ENCODE measurements at regions not wholly inside any gene's neighbourhood (a gene's known extent, or its start where the extent isn't known, plus 50 kb on each side); places are given as distances from the start of the nearest gene placed in this dataset.
"Not testable (repeated sequence)": the region's sequence is repeated elsewhere in the genome, so short reads cannot be mapped to it uniquely, and the experiment has no call there.

DNA sequence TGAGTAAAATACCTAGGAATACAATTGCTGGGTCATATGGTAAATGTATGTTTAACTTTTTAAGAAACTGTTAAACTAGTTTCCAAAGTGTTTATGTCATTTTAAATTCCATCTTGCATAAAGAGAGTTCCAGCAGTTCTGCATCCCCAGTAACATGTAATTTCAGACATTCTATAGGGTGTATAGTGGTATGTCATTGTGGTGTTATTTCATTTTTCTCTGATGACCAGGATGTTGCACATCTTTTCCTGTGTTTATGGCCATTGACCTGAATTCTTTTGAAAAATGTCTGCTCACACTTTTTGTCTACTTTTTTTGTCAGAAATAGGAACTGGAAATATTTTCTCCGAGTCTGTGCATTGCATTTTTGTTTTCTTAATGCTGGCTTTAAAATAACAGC, 128.9 kb downstream of the TMEM200A start:
- DNase-seq (ENCODE audit: low read depth) = no peak

- no peak for DNase-seq (ENCODE audit: low read depth)
Measured at GRCh38 chr6:130500693-130501092, 134.9 kb downstream of the TMEM200A start.

- DNase-seq (ENCODE audit: low read depth) = no peak
Measured at GRCh38 chr6:130503146-130503545, 137.3 kb downstream of the TMEM200A start.

GRCh38 chr6:130505808-130506598, 140.2 kb downstream of the TMEM200A start:
- no peak for DNase-seq (ENCODE audit: low read depth)

GRCh38 chr6:130507005-130507665, 141.3 kb downstream of the TMEM200A start:
- not testable (repeated sequence) for DNase-seq (ENCODE audit: low read depth)

DNA sequence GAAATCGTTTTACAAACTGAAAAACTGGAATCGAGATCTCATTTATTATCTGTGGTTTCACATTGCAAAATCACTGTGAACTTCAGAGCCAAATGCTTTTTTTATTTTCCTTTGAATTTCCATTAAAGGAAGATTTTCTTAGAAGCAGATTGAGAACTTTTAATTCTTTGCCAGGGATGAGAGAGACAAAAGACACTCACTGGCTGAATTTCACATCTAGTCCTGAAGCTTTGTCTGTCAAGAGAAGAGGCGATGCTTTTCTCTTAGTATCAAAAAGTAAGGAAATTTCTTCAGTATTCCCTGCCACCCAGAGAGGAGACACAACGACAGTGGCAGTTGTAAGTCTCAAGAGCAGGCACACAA, 141.8 kb downstream of the TMEM200A start:
- no peak for DNase-seq (ENCODE audit: low read depth)

DNA sequence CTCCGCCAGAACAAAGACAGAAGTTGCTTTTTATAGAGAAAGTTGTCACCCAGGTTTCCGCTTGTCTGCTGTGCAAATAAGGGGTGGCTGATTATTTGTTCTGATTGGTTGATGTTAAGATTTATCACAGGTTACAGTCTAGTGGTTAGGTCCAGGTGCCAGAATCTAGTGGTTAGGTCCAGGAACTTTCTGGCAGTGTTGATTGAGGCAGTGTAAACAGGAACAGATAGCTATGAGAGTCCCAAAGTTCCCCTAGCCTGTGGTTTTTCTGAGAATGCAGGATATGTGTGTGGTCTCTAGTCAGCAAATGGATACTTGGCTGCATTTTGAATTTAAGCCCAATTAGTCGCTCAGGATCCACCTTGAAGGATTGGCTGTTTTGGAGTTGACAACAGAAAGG, 148.0 kb downstream of the TMEM200A start:
- DNase-seq (ENCODE audit: low read depth) = peak; percentile 25

- no peak for DNase-seq (ENCODE audit: low read depth)
Measured at GRCh38 chr6:130514712-130515111, 148.9 kb downstream of the TMEM200A start.

DNA sequence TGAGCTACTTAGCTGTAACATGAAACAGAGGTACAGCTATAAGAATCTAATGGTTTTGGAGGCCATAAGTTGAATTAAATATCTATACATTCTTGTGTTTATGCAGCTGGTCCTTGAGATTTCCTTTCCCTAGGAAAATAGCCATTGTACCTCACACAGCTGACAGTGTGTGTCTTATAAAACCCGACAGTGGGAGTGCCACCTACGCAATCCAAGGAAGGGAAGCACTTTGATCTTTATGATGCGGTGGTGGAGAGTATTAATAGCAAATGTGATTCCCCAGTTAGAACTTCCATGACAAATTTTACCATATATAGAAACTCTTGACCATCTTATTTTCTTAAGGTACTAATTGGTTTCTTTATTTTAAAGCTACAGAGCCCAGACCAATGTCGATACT, 149.5 kb downstream of the TMEM200A start:
- no peak for DNase-seq (ENCODE audit: low read depth)

DNA sequence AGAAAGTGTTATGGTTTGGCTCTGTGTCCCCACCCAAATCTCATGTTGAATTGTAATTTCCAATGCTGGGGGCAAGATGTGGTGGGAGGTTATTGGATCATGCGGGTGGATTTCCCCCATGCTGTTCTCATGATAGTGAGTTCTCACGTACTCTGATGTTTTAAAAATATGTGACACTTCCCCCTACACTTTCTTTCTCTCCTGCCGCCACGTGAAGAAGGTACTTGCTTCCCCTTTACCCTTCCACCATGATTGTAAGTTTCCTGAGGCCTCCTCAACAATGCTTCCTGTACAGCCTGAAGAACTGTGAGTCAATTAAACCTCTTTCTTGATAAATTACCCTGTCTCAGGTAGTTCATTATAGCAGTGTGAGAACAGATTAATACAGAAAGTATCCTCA, 150.8 kb downstream of the TMEM200A start:
- no peak for DNase-seq (ENCODE audit: low read depth)

DNA sequence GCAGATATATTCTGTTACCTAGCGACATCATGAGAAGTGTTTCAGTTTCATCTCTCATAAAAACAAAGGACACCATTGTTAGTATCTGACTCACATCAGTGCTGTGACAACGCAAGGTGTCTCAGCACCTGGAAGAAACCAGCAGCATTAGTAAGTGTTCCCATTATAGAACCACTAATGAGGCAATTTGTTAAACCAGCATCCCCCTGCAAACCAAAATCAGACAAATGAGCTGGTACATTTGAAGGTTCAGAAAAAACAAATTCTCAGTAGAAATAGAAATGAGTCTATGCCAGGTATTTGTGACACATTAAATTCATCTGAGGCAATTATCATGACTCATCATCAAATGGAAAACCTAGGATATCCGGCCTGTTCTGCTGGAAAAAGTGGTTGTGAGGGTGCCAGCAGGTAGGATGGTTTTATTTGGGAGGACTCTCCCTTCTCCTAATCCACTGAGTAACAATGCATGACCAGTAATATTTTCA, 151.7 kb downstream of the TMEM200A start:
- DNase-seq (ENCODE audit: low read depth) = no peak

GRCh38 chr6:130518588-130518987, 152.8 kb downstream of the TMEM200A start:
- DNase-seq (ENCODE audit: low read depth) = no peak

GRCh38 chr6:130520221-130520620, 154.4 kb downstream of the TMEM200A start:
- no peak for DNase-seq (ENCODE audit: low read depth)

- no peak for DNase-seq (ENCODE audit: low read depth)
Measured at GRCh38 chr6:130520801-130521200, 155.0 kb downstream of the TMEM200A start.

DNA sequence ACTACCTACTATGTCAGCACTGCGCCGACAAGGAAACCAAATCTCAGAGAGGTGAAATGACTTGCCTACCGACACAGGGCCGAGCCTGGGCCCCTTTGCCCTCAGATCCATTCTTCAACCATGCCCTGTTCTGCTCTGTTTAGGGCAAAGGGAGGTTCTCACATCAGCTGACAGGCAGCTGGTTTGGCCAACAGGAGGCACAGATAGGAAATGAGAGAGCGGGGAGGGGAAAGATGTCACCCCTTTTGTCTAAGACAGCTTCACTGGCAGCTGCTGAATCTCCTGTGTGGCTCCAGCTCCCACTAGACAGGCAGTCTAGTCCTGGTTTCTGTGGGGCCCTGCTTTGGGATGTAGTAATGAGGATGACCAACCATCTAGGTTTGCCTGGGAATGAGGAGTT, 158.7 kb downstream of the TMEM200A start:
- no peak for DNase-seq (ENCODE audit: low read depth)

GRCh38 chr6:130525408-130525807, 159.6 kb downstream of the TMEM200A start:
- DNase-seq (ENCODE audit: low read depth) = no peak

GRCh38 chr6:130526466-130526865, 160.6 kb downstream of the TMEM200A start:
- no peak for DNase-seq (ENCODE audit: low read depth)

DNA sequence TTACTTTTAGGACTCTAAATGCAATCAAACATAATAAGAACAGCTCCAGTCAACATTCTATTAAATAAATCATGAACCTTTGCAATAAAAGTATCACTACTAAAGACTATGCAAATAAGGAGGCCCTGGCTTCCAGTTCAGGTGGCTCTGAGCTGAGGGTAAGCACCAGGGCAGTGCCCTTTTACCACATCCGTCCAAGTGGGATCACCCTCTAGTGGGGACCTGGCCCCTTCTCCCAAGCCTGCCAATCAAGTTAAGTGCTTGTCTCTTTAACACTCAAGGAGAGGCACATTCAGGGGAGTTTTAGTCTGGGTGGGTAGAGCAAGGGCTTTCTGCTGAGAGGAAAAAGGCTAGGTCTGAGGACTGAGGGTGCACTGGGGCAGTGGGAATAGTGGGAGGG, 161.4 kb downstream of the TMEM200A start:
- DNase-seq (ENCODE audit: low read depth) = no peak

DNA sequence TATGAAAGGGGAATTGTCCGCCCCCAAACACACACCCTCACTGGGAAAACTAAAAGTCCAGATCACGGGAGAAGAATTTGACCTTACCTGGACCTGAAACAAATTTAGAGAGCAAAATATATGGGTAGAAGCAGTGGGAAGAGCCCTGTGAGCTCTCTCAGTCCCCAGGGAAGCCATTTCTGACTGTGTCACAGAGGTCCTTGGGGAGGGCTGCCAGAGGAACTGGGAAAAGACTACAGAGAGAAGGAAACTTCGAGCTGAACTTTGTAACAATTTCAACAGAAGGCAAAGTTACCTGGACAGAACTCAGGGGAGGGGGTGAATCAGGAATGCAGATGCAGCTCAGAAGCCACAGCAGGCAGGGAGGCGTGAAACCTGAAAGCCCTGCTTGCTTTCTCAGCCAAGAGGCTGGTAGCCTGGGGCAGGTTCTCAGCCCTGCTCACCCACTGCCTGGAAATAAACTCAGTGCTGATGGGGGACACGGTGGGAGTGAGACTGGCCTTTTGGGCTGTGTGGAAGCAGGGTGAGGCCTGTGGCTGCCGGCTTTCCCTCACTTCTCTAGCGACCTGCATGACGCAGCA, 163.8 kb downstream of the TMEM200A start:
- DNase-seq (ENCODE audit: low read depth) = no peak

DNA sequence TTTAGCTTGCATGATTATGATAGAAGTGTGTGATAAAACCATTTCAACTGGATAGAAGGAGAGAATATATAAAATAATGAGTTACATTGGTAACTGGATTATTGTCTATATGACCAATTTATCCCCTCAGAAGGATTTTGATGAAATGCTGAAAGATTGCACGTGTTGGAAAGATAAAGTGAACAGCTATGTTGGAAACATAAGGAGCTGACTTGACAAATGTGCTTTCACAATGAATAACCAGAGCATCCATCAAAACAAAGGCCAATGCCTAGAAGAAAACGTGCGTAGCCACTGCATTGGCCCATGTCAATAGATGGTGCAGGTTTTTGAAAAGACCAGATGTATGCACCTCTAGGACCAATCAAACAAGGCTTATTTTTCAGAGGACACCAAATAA, 168.8 kb downstream of the TMEM200A start:
- no peak for DNase-seq (ENCODE audit: low read depth)

DNA sequence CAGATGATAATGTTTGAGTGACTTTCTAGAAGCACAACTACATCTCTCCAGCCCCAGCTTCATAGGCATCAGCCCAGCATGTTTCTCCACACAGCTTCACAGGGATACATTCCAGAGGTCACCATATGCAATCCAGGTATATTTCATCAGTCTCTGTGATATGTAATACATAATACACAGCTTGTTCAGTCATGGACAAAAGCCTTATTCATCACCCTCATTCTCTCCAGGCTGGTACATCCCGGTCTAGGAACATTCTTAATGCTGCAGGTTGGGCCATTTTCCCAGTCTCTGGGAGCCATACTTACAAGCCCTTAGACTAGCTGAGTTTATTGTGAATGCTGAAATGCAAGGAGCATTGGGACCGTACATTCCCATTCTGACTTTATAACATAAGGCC, 169.4 kb downstream of the TMEM200A start:
- no peak for DNase-seq (ENCODE audit: low read depth)

DNA sequence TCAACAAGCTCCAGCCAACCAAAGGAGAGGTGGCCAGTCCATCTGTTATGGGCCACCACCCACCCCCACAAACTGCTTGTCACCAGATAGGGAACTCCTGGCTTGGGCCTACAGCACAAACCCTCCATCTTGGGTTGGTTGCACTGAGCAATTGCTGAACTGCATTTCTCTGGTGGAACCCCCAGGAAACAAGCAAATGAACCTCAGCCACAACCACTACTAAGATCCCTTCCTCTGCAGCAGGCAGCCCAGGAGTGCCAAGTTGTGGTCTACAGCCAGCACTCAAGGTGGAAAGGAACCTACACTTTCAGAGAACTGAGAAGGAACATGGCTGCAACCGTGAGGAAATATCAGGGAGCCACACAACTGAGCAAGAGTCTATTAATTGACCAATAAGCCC, 171.6 kb downstream of the TMEM200A start:
- no peak for DNase-seq (ENCODE audit: low read depth)

DNA sequence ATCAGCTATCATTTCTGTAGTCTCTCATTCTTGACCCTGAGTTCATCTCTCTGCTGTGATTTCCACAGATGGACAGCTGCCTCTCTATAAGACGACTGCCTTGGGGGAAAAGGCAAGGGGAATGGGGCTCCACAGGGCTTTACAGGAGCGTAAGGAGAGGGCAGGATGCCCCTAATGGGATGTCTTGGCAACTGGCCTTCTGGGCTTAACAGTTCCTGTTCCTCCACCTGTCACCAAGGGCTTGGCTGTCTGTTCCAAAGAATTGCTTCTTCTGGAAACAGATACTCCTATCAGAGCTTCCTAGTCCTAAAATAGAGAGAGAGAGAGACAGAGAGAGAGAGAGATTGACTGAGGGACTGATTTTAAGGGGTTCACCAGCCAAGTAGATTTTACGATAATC, 181.9 kb downstream of the TMEM200A start:
- no peak for DNase-seq (ENCODE audit: low read depth)
